ENCODE measurements at regions not wholly inside any gene's neighbourhood (a gene's known extent, or its start where the extent isn't known, plus 50 kb on each side); places are given as distances from the start of the nearest gene placed in this dataset.

- H3K27me3 ChIP-seq (ENCODE audit: control insufficient read depth, insufficient read depth, low read length): no peaks in the 10 kb centered on the region
- no peak for DNase-seq (ENCODE audit: low read depth)
- H3K4me3 ChIP-seq (ENCODE audit: low read depth, low read length): no peak overlapping the region
- TF ChIP-seq, protein P1, sequence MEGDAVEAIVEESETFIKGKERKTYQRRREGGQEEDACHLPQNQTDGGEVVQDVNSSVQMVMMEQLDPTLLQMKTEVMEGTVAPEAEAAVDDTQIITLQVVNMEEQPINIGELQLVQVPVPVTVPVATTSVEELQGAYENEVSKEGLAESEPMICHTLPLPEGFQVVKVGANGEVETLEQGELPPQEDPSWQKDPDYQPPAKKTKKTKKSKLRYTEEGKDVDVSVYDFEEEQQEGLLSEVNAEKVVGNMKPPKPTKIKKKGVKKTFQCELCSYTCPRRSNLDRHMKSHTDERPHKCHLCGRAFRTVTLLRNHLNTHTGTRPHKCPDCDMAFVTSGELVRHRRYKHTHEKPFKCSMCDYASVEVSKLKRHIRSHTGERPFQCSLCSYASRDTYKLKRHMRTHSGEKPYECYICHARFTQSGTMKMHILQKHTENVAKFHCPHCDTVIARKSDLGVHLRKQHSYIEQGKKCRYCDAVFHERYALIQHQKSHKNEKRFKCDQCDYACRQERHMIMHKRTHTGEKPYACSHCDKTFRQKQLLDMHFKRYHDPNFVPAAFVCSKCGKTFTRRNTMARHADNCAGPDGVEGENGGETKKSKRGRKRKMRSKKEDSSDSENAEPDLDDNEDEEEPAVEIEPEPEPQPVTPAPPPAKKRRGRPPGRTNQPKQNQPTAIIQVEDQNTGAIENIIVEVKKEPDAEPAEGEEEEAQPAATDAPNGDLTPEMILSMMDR (IDR thresholded peaks at IDR 0.05; ENCODE audit: insufficient read depth, low read length, severe bottlenecking): no peak
- no peaks in the 10 kb centered on the region for H3K36me3 ChIP-seq (ENCODE audit: control insufficient read depth, insufficient read depth, low read length)
- no peak for FAIRE-seq
Measured at GRCh38 chr5:159655757-159656409, 260.4 kb upstream of the ADRA1B start.

DNA sequence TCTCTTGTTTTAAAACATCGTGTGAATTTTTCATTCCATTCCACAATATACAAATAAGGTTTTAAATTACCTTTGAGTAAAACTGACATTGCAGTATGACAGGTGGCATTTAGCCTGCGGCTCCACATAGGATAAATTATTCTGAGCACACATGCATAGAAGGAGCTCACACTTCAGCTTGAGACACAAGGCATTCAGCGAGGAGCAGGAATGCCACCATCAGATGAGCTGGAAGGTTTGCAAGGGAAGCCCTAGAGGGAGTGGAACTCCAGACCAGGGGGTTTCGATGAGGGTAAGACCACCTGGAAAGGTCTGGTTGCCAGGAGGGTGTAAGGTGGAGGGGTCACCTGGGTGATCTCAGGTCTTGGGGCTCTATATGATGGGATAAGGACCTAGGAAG, 259.0 kb upstream of the ADRA1B start:
- H3K4me3 ChIP-seq (ENCODE audit: low read depth, low read length): no peak overlapping the region
- H3K36me3 ChIP-seq (ENCODE audit: control insufficient read depth, insufficient read depth, low read length): no peaks in the 10 kb centered on the region
- DNase-seq (ENCODE audit: low read depth) (no peak), FAIRE-seq (no peak)
- no peaks in the 10 kb centered on the region for H3K27me3 ChIP-seq (ENCODE audit: control insufficient read depth, insufficient read depth, low read length)
- TF ChIP-seq, protein P1 (IDR thresholded peaks at IDR 0.05; ENCODE audit: insufficient read depth, low read length, severe bottlenecking): no peak

GRCh38 chr5:159657771-159658170, 258.5 kb upstream of the ADRA1B start:
- Histone ChIP-seq H3K4me3 (ENCODE audit: low read depth, low read length) (no peak overlapping the region), H3K36me3 (ENCODE audit: control insufficient read depth, insufficient read depth, low read length) (no peaks in the 10 kb centered on the region), H3K27me3 (ENCODE audit: control insufficient read depth, insufficient read depth, low read length) (no peaks in the 10 kb centered on the region)
- TF ChIP-seq, protein P1 (IDR thresholded peaks at IDR 0.05; ENCODE audit: insufficient read depth, low read length, severe bottlenecking): no peak
- DNase-seq (ENCODE audit: low read depth): no peak
- FAIRE-seq: no peak

DNA sequence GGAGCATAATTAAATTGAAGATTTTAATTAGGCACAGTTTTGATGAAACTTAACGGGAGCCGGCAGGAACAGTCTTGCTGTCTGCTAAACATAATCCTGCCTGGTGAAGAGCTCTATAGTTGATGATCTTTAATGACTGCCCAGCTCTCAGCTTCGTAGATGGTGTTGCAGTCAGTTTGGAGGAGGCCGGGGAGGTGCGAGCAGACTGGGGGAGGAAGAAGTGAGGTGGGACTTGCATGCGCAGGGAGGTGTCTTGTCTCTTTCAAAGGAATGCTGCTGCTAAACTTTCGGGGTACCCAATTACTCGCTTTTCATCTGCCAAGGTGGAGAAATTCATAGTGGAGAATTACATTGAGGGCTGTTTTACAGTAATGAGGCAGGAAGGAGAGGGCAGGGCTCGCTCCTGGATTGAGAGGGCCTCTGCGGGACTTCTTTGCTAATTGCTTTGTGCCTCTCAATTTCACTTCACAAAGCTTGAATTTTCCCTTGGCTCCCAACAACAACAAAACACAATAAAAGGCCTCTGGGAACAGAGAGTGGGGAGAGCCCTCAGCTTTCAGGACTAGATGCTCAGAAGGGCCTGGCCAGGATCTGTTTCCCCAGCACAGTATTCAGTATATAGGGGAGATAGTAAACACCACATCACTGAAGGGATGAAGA, 257.9 kb upstream of the ADRA1B start:
- Histone ChIP-seq H3K27me3 (ENCODE audit: control insufficient read depth, insufficient read depth, low read length) (no peaks in the 10 kb centered on the region), H3K36me3 (ENCODE audit: control insufficient read depth, insufficient read depth, low read length) (no peaks in the 10 kb centered on the region), H3K4me3 (ENCODE audit: low read depth, low read length) (no peak overlapping the region)
- DNase-seq (ENCODE audit: low read depth): no peak
- TF ChIP-seq, protein P1 (IDR thresholded peaks at IDR 0.05; ENCODE audit: insufficient read depth, low read length, severe bottlenecking): no peak
- no peak for FAIRE-seq

GRCh38 chr5:159660401-159660800, 255.9 kb upstream of the ADRA1B start:
- Histone ChIP-seq H3K27me3 (ENCODE audit: control insufficient read depth, insufficient read depth, low read length) (no peaks in the 10 kb centered on the region), H3K36me3 (ENCODE audit: control insufficient read depth, insufficient read depth, low read length) (no peaks in the 10 kb centered on the region), H3K4me3 (ENCODE audit: low read depth, low read length) (no peak overlapping the region)
- no peak for FAIRE-seq
- TF ChIP-seq, protein P1 (IDR thresholded peaks at IDR 0.05; ENCODE audit: insufficient read depth, low read length, severe bottlenecking): no peak
- peak; percentile 65 for DNase-seq (ENCODE audit: low read depth)

Data from bronchial epithelial cell (primary cell).